GM23248 (cell line): ENCODE measurements at regions not wholly inside any gene's neighbourhood (a gene's known extent, or its start where the extent isn't known, plus 50 kb on each side); places are given as distances from the start of the nearest gene placed in this dataset.
A peak's percentile ranks its signal among the peaks of the same experiment; 100 is the strongest.

Experiments
- DNase-seq: peaks from one replicate; pipeline ENCODE4 v3.0.0-alpha.2; 2015
- H2AFZ ChIP-seq: fragments of 200-600 bp; sonication (generic); 2 replicates; pipeline ENCODE4 v1.6.1; 2016; ENCODE audit warnings: antibody characterized with exemption
- H3F3A ChIP-seq: fragments of 200-600 bp; sonication (generic); 2 replicates; pipeline ENCODE4 v1.6.1; 2016; ENCODE audit warnings: mild to moderate bottlenecking, antibody characterized with exemption, mixed run types; ENCODE audit not compliant: insufficient read depth
- H3K27ac ChIP-seq: fragments of 200-600 bp; sonication (generic); 2 replicates; pipeline ENCODE4 v1.5.1; 2016; ENCODE audit warnings: mild to moderate bottlenecking
- H3K27me3 ChIP-seq: fragments of 200-600 bp; sonication (generic); replicated peaks from 2 replicates; pipeline ENCODE4 v1.6.1; 2016; ENCODE audit warnings: mild to moderate bottlenecking; ENCODE audit not compliant: insufficient read depth
- H3K36me3 ChIP-seq: fragments of 200-600 bp; sonication (generic); 2 replicates; pipeline ENCODE4 v1.6.1; 2016; ENCODE audit warnings: low read depth, mild to moderate bottlenecking
- H3K4me1 ChIP-seq: fragments of 200-600 bp; sonication (generic); 2 replicates; pipeline ENCODE4 v1.6.1; 2016; ENCODE audit warnings: mild to moderate bottlenecking; ENCODE audit not compliant: insufficient read depth
- H3K4me2 ChIP-seq: fragments of 200-600 bp; sonication (generic); one replicate; pipeline ENCODE4 v1.6.1; 2016; ENCODE audit warnings: mild to moderate bottlenecking; ENCODE audit not compliant: unreplicated experiment
- H3K4me3 ChIP-seq: fragments of 200-600 bp; sonication (generic); 2 replicates; pipeline ENCODE4 v1.5.1; 2016; ENCODE audit warnings: mild to moderate bottlenecking
- H3K79me2 ChIP-seq: fragments of 200-600 bp; sonication (generic); 2 replicates; pipeline ENCODE4 v1.6.1; 2016; ENCODE audit warnings: mild to moderate bottlenecking; ENCODE audit not compliant: insufficient read depth
- H3K9ac ChIP-seq: fragments of 200-600 bp; sonication (generic); 2 replicates; pipeline ENCODE4 v1.6.1; 2016; ENCODE audit warnings: mild to moderate bottlenecking
- H3K9me2 ChIP-seq: fragments of 200-600 bp; sonication (generic); 2 replicates; pipeline ENCODE4 v1.6.1; 2016; ENCODE audit warnings: mixed run types, mild to moderate bottlenecking, moderate library complexity; ENCODE audit not compliant: insufficient read depth
- H3K9me3 ChIP-seq: fragments of 200-600 bp; sonication (generic); one replicate; pipeline ENCODE4 v1.6.1; 2017; ENCODE audit warnings: low read depth
- H4K20me1 ChIP-seq: fragments of 200-600 bp; sonication (generic); 2 replicates; pipeline ENCODE4 v1.6.0; 2016; ENCODE audit not compliant: insufficient read depth
- EZH2 ChIP-seq: fragments of 200-600 bp; sonication (generic); IDR thresholded peaks from 2 replicates; pipeline ENCODE4 v1.6.1; 2018; ENCODE audit warnings: antibody characterized with exemption, mild to moderate bottlenecking; ENCODE audit not compliant: insufficient read depth, poor library complexity, severe bottlenecking
- EZH2phosphoT487 ChIP-seq: fragments of 200-600 bp; sonication (generic); IDR thresholded peaks from 2 replicates; pipeline ENCODE4 v1.6.1; 2018; ENCODE audit warnings: antibody characterized with exemption, moderate library complexity, mild to moderate bottlenecking, low read depth; ENCODE audit not compliant: insufficient read depth
- WGBS, 2 experiments: methylation state at CpG; one replicate each; pipeline ENCODE4 v1.1.6; 2015 to 2017; ENCODE audit warnings: low lambda C conversion rate in 2 of 2, low coverage in 1 of 2; ENCODE audit errors: missing lambda C conversion rate in 2 of 2; 5-methylcytosine and 5-hydroxymethylcytosine counted together
- in situ Hi-C: fragments of 300-500 bp; cut with MboI; formaldehyde crosslinking; loops from 2 replicates; pipeline ENCODE4 v1.15.0; 2020

GRCh38 chr14:89476354-89476896, 59.4 kb upstream of the FOXN3 start:
- H4K20me1 ChIP-seq, result no peaks in the 10 kb centered on the region
- no peaks in the 10 kb centered on the region for H3K36me3 ChIP-seq
- no peak for TF ChIP-seq EZH2
- TF ChIP-seq EZH2phosphoT487, result no peak
- no peak overlapping the region for H3K27ac ChIP-seq
- no peak overlapping the region for H2AFZ ChIP-seq
- in situ Hi-C loops, result no loop called here
- peaks cover 11% of the 10 kb centered on the region for H3K4me1 ChIP-seq
- H3K9ac ChIP-seq, result no peak overlapping the region
- H3F3A ChIP-seq, result 0 out of 2 replicates have a peak, but pooled peaks cover 3% of the 10 kb centered on the region
- H3K4me2 ChIP-seq, result no peak overlapping the region
- H3K4me3 ChIP-seq, result no peak overlapping the region
- no peak for DNase-seq
- H3K79me2 ChIP-seq, result no peaks in the 10 kb centered on the region
- 90 to 93% methylated on average over 10 of the region's 10 CpGs for WGBS, 2 experiments
- no peaks in the 10 kb centered on the region for H3K27me3 ChIP-seq
- H3K9me3 ChIP-seq, result no peaks in the 10 kb centered on the region
- no peaks in the 10 kb centered on the region for H3K9me2 ChIP-seq

DNA sequence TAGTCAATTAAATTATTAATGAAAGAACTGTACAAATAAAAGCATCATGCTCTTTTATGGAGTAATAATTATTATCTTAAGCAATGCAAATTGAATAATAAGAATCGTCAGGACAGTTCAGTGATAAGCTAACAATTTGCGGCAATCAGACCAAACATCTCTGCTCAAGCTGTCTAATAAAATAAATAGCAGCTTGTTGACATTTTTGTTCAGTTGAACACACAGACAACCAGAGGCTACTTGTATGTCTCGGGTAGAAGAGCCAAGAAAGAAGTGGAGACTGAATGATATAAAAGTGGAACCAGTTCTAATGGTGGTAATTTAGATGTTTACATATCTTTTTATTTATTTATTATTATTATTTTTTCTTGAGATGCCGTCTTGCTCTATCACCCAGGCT, 57.4 kb upstream of the FOXN3 start:
- Histone ChIP-seq H3K4me3 (no peak overlapping the region), H3K9me3 (no peaks in the 10 kb centered on the region), H3K4me1 (peaks cover 11% of the 10 kb centered on the region), H3K79me2 (no peaks in the 10 kb centered on the region), H3F3A (0 out of 2 replicates have a peak, but pooled peaks cover 3% of the 10 kb centered on the region), H2AFZ (no peak overlapping the region), H3K36me3 (no peaks in the 10 kb centered on the region), H3K9ac (no peak overlapping the region), H3K9me2 (no peaks in the 10 kb centered on the region), H3K4me2 (no peak overlapping the region), H3K27ac (no peak overlapping the region), H3K27me3 (no peaks in the 10 kb centered on the region), H4K20me1 (no peaks in the 10 kb centered on the region)
- TF ChIP-seq EZH2 (no peak), EZH2phosphoT487 (no peak)
- DNase-seq, result no peak
- in situ Hi-C loops, result no loop called here
- WGBS, 2 experiments, result 53 to 57% methylated on average over 4 of the region's 4 CpGs

DNA sequence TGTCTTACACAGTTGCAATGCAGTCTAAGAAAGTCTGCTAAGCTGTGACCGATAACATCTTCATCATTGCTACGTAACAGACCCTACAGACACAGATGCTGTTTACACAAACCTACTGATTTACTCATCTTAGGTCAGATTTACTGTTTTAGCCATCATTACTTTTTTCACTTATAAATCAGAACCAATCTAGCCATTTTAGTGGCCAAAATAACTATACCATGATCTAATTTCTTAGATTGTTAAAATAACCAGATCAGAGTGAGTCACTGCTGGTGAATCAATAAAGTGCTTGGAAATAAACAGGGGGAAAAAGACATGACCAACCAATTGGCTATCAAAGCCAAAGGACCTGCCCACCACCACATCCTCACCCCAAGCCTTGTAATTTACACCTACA, 57.0 kb upstream of the FOXN3 start:
- Histone ChIP-seq H2AFZ (no peak overlapping the region), H3K27me3 (no peaks in the 10 kb centered on the region), H3K9me3 (no peaks in the 10 kb centered on the region), H3K4me1 (peaks cover 11% of the 10 kb centered on the region), H3K4me2 (no peak overlapping the region), H3K27ac (no peak overlapping the region), H3K9me2 (no peaks in the 10 kb centered on the region), H4K20me1 (no peaks in the 10 kb centered on the region), H3K4me3 (no peak overlapping the region), H3F3A (0 out of 2 replicates have a peak, but pooled peaks cover 3% of the 10 kb centered on the region), H3K79me2 (no peaks in the 10 kb centered on the region), H3K36me3 (no peaks in the 10 kb centered on the region), H3K9ac (no peak overlapping the region)
- WGBS, 2 experiments, result 43 to 46% methylated on average over 2 of the region's 2 CpGs
- peak; percentile 53 for DNase-seq
- TF ChIP-seq EZH2phosphoT487, result no peak
- TF ChIP-seq EZH2, result no peak
- in situ Hi-C loops, result no loop called here

DNA sequence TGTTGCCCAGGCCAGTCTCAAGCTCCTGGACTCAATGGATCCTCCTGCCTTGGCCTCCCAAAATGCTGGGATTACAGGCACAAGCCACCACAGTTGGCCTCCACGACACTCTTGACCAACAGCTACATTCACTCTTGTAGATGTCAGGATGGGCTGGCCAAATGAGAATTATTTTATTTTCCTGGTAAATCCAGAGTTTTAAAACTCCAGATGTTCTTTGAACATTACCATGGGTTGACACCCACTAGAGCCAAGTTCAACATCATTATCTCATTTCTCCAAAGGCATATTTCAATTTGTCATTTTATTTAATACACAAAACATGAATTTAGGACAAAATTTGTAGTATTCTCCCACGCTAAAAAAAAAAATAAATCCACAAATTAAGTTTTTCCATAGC, 56.5 kb upstream of the FOXN3 start:
- no peaks in the 10 kb centered on the region for H4K20me1 ChIP-seq
- no peak overlapping the region for H3K4me3 ChIP-seq
- no peaks in the 10 kb centered on the region for H3K36me3 ChIP-seq
- H3F3A ChIP-seq, result 0 out of 2 replicates have a peak, but pooled peaks cover 3% of the 10 kb centered on the region
- no peak overlapping the region for H2AFZ ChIP-seq
- peaks cover 11% of the 10 kb centered on the region for H3K4me1 ChIP-seq
- WGBS, 2 experiments, result 23 to 27% methylated on average over 2 of the region's 2 CpGs
- H3K9ac ChIP-seq, result no peak overlapping the region
- TF ChIP-seq EZH2phosphoT487 (no peak), EZH2 (no peak)
- no peak overlapping the region for H3K27ac ChIP-seq
- H3K9me2 ChIP-seq, result no peaks in the 10 kb centered on the region
- no peak for DNase-seq
- H3K9me3 ChIP-seq, result no peaks in the 10 kb centered on the region
- no peaks in the 10 kb centered on the region for H3K79me2 ChIP-seq
- H3K4me2 ChIP-seq, result no peak overlapping the region
- in situ Hi-C loops, result no loop called here
- H3K27me3 ChIP-seq, result no peaks in the 10 kb centered on the region

DNA sequence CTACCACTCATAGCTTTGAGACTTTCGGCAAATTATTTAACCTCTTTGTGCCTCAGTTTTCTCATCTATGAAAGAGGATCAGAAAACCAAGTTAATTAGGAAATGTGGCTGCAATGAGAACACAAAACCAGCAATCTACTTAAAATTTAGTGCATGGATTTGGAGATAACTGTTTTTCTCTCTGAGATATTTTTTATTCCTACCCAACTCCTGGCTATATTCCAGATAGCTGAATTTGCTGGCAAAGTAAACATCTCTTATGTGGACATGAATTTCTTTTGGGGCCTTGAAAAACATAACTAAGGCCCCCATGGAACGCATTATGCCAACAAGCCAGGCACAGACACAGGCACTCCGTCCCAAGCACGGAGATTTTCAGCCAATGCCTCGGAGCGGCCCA, 53.4 kb upstream of the FOXN3 start:
- 97 to 98% methylated on average over 6 of the region's 6 CpGs for WGBS, 2 experiments
- in situ Hi-C loops, result no loop called here
- H3K79me2 ChIP-seq, result no peaks in the 10 kb centered on the region

More for the DNA sequence above, 53.4 kb upstream of the FOXN3 start:
- no peak for DNase-seq
- H3K9ac ChIP-seq, result no peak overlapping the region
- no peak overlapping the region for H3K4me3 ChIP-seq
- no peaks in the 10 kb centered on the region for H3K9me3 ChIP-seq
- no peaks in the 10 kb centered on the region for H3K27me3 ChIP-seq
- H3K9me2 ChIP-seq, result no peaks in the 10 kb centered on the region
- TF ChIP-seq EZH2 (no peak), EZH2phosphoT487 (no peak)
- no peaks in the 10 kb centered on the region for H3F3A ChIP-seq
- no peak overlapping the region for H3K27ac ChIP-seq
- H3K36me3 ChIP-seq, result no peaks in the 10 kb centered on the region
- no peak overlapping the region for H3K4me2 ChIP-seq
- H4K20me1 ChIP-seq, result no peaks in the 10 kb centered on the region
- no peak overlapping the region for H2AFZ ChIP-seq
- H3K4me1 ChIP-seq, result peaks cover 11% of the 10 kb centered on the region
